ENCODE measurements at regions not wholly inside any gene's neighbourhood (a gene's known extent, or its start where the extent isn't known, plus 50 kb on each side); places are given as distances from the start of the nearest gene placed in this dataset.

GRCh38 chr21:35587841-35588380 lies 472.4 kb downstream of the SETD4 start:
- DNase-seq, result no peak
- no peak for TF ChIP-seq POLR2A (IDR thresholded peaks at IDR 0.05)
- no peak for TF ChIP-seq CTCF (IDR thresholded peaks at IDR 0.05 in 8 of 11, conservative IDR thresholded peaks at IDR 0.05 in 3 of 11)
- TF ChIP-seq POLR2AphosphoS5 (IDR thresholded peaks at IDR 0.05), result no peak
- Histone ChIP-seq H3K27ac (no peak overlapping the region), H3K36me3 (no peaks in the 10 kb centered on the region), H3K4me1 (peaks cover 0 to 7% (median 0%) of the 10 kb centered on the region in 6 donors), H3K9me3 (no peaks in the 10 kb centered on the region), H3K27me3 (replicated peaks in 1 of 7) (peaks cover 0 to 8% (median 0%) of the 10 kb centered on the region in 7 donors), H3K4me3 (no peak overlapping the region)
- 81 to 92% (median 89%) methylated on average over 8 of the region's 8 CpGs for WGBS, 5 donors
- intact Hi-C loops (cut with DNase I; ENCODE audit: low total_unique reads), result no loop called here

- Histone ChIP-seq H3K4me3 (no peak overlapping the region), H3K27me3 (replicated peaks in 1 of 7) (peaks cover 0 to 8% (median 0%) of the 10 kb centered on the region in 7 donors), H3K36me3 (no peaks in the 10 kb centered on the region), H3K9me3 (no peaks in the 10 kb centered on the region), H3K27ac (no peak overlapping the region), H3K4me1 (peaks cover 0 to 22% (median 4%) of the 10 kb centered on the region in 6 donors)
- intact Hi-C loops (cut with DNase I; ENCODE audit: low total_unique reads), result no loop called here
- no peak for TF ChIP-seq POLR2A (IDR thresholded peaks at IDR 0.05)
- no peak for TF ChIP-seq CTCF (IDR thresholded peaks at IDR 0.05 in 8 of 11, conservative IDR thresholded peaks at IDR 0.05 in 3 of 11)
- TF ChIP-seq POLR2AphosphoS5 (IDR thresholded peaks at IDR 0.05), result no peak
- WGBS, 5 donors, result 60 to 86% (median 74%) methylated on average over 4 of the region's 4 CpGs
- DNase-seq, result no peak
Measured at GRCh38 chr21:35586305-35586704, 474.0 kb downstream of the SETD4 start.

GRCh38 chr21:35585878-35586277 lies 474.4 kb downstream of the SETD4 start:
- Histone ChIP-seq H3K27ac (no peak overlapping the region), H3K4me3 (no peak overlapping the region), H3K36me3 (no peaks in the 10 kb centered on the region), H3K4me1 (peaks cover 0 to 22% (median 4%) of the 10 kb centered on the region in 6 donors), H3K9me3 (no peaks in the 10 kb centered on the region), H3K27me3 (replicated peaks in 1 of 7) (peaks cover 0 to 8% (median 0%) of the 10 kb centered on the region in 7 donors)
- DNase-seq, result no peak
- intact Hi-C loops (cut with DNase I; ENCODE audit: low total_unique reads), result no loop called here
- WGBS, 5 donors, result 66 to 79% (median 78%) methylated on average over 5 of the region's 5 CpGs
- TF ChIP-seq POLR2A (IDR thresholded peaks at IDR 0.05) (no peak), CTCF (IDR thresholded peaks at IDR 0.05 in 8 of 11, conservative IDR thresholded peaks at IDR 0.05 in 3 of 11) (no peak), POLR2AphosphoS5 (IDR thresholded peaks at IDR 0.05) (no peak)

GRCh38 chr21:35585155-35585554 lies 475.2 kb downstream of the SETD4 start:
- Histone ChIP-seq H3K4me1 (peaks cover 0 to 22% (median 4%) of the 10 kb centered on the region in 6 donors), H3K27ac (no peak overlapping the region), H3K9me3 (no peaks in the 10 kb centered on the region), H3K4me3 (no peak overlapping the region), H3K36me3 (no peaks in the 10 kb centered on the region), H3K27me3 (replicated peaks in 1 of 7) (peaks cover 0 to 8% (median 0%) of the 10 kb centered on the region in 7 donors)
- WGBS, 5 donors, result 45 to 71% (median 48%) methylated on average over 6 of the region's 6 CpGs
- no peak for DNase-seq
- no peak for TF ChIP-seq CTCF (IDR thresholded peaks at IDR 0.05 in 8 of 11, conservative IDR thresholded peaks at IDR 0.05 in 3 of 11)
- TF ChIP-seq POLR2AphosphoS5 (IDR thresholded peaks at IDR 0.05), result no peak
- TF ChIP-seq POLR2A (IDR thresholded peaks at IDR 0.05), result no peak
- intact Hi-C loops (cut with DNase I; ENCODE audit: low total_unique reads), result no loop called here

Data from spleen (tissue), 11 donors.